ENCODE measurements at regions not wholly inside any gene's neighbourhood (a gene's known extent, or its start where the extent isn't known, plus 50 kb on each side); places are given as distances from the start of the nearest gene placed in this dataset.

- H3K9me3 ChIP-seq: no peaks in the 10 kb centered on the region
- intact Hi-C loops (cut with DNase I; ENCODE audit: low total_unique reads): no loop called here
- H3K36me3 ChIP-seq: no peaks in the 10 kb centered on the region
- H3K27ac ChIP-seq: no peak overlapping the region
- no peak overlapping the region for H3K4me3 ChIP-seq
- no peaks in the 10 kb centered on the region for H3K4me1 ChIP-seq
- H3K27me3 ChIP-seq: no peaks in the 10 kb centered on the region
- TF ChIP-seq POLR2A (IDR thresholded peaks at IDR 0.05) (no peak), CTCF (IDR thresholded peaks at IDR 0.05) (no peak)
- no peak for DNase-seq
Observed at GRCh38 chr18:71352618-71353017, 1063.8 kb downstream of the SOCS6 start.

DNA sequence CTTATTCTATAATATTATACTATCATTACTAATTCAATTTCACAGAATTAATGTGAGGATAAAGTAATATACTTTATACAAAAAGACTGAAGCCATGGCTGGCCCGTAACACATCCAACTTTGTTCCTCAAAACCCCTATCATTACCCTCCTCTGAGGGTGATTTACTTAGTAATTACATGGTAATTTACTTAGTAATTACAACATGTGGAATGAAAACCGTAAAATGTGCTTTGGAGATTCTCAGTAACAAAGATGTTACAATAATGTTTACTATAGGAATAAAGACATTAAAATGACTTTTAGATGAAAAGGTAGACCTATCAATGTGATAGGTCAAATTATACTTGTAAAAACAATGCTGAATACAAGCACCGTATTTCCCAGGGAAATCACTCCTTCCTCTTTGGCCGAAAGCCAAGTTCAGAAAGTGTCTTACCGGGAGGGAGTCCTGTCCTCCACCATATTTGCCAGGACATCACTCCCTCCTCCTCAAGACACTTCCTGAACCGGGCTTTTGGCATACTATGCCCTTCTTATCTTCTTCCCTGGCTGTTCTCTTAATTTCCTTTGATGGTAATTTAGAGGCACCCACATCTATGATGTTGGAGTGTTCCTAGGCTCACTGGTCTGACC, 1047.8 kb downstream of the SOCS6 start:
- Histone ChIP-seq H3K27ac (no peak overlapping the region), H3K9me3 (no peaks in the 10 kb centered on the region), H3K4me3 (no peak overlapping the region), H3K36me3 (no peaks in the 10 kb centered on the region), H3K4me1 (no peaks in the 10 kb centered on the region), H3K27me3 (no peaks in the 10 kb centered on the region)
- DNase-seq: no peak
- TF ChIP-seq POLR2A (IDR thresholded peaks at IDR 0.05) (no peak), CTCF (IDR thresholded peaks at IDR 0.05) (no peak)
- intact Hi-C loops (cut with DNase I; ENCODE audit: low total_unique reads): no loop called here

- no peaks in the 10 kb centered on the region for H3K9me3 ChIP-seq
- H3K36me3 ChIP-seq: no peaks in the 10 kb centered on the region
- intact Hi-C loops (cut with DNase I; ENCODE audit: low total_unique reads): no loop called here
- no peak overlapping the region for H3K4me3 ChIP-seq
- TF ChIP-seq CTCF (IDR thresholded peaks at IDR 0.05) (no peak), POLR2A (IDR thresholded peaks at IDR 0.05) (no peak)
- no peak overlapping the region for H3K27ac ChIP-seq
- H3K27me3 ChIP-seq: no peaks in the 10 kb centered on the region
- DNase-seq: no peak
- H3K4me1 ChIP-seq: no peaks in the 10 kb centered on the region
Observed at GRCh38 chr18:71329563-71329962, 1040.7 kb downstream of the SOCS6 start.

- no peak overlapping the region for H3K4me3 ChIP-seq
- no peaks in the 10 kb centered on the region for H3K36me3 ChIP-seq
- DNase-seq: no peak
- no peaks in the 10 kb centered on the region for H3K9me3 ChIP-seq
- intact Hi-C loops (cut with DNase I; ENCODE audit: low total_unique reads): no loop called here
- no peak for TF ChIP-seq POLR2A (IDR thresholded peaks at IDR 0.05)
- TF ChIP-seq CTCF (IDR thresholded peaks at IDR 0.05): no peak
- no peak overlapping the region for H3K27ac ChIP-seq
- H3K4me1 ChIP-seq: no peaks in the 10 kb centered on the region
- no peaks in the 10 kb centered on the region for H3K27me3 ChIP-seq
Observed at GRCh38 chr18:71329114-71329513, 1040.3 kb downstream of the SOCS6 start.

GRCh38 chr18:71327850-71328249, 1039.0 kb downstream of the SOCS6 start:
- no peaks in the 10 kb centered on the region for H3K27me3 ChIP-seq

More at GRCh38 chr18:71327850-71328249, 1039.0 kb downstream of the SOCS6 start:
- Histone ChIP-seq H3K4me1 (no peaks in the 10 kb centered on the region), H3K9me3 (no peaks in the 10 kb centered on the region), H3K36me3 (no peaks in the 10 kb centered on the region), H3K27ac (no peak overlapping the region), H3K4me3 (no peak overlapping the region)
- TF ChIP-seq CTCF (IDR thresholded peaks at IDR 0.05): no peak
- TF ChIP-seq POLR2A (IDR thresholded peaks at IDR 0.05): no peak
- no peak for DNase-seq
- intact Hi-C loops (cut with DNase I; ENCODE audit: low total_unique reads): no loop called here

All from uterus (tissue), 3 donors.